A673 (cell line): ENCODE measurements at regions not wholly inside any gene's neighbourhood (a gene's known extent, or its start where the extent isn't known, plus 50 kb on each side); places are given as distances from the start of the nearest gene placed in this dataset.

Experiments used
- CTCF ChIP-seq: fragments of 300-800, 200-600 bp; sonication (generic); conservative IDR thresholded peaks from 2 replicates; pipeline ENCODE4 v1.5.1; 2017; ENCODE audit warnings: low read depth, mild to moderate bottlenecking, antibody characterized with exemption, low read length, moderate library complexity, mixed read lengths
- EZH2 ChIP-seq: fragments of 200-600 bp; sonication (generic); IDR thresholded peaks from 2 replicates; pipeline ENCODE4 v1.6.1; 2017; ENCODE audit warnings: borderline replicate concordance, low read depth, mild to moderate bottlenecking, mixed read lengths, antibody characterized with exemption, low read length; ENCODE audit not compliant: poor library complexity, severe bottlenecking

- TF ChIP-seq CTCF (no peak), EZH2 (no peak)
Measured at GRCh38 chr18:1422634-1423033, 518.0 kb downstream of the ADCYAP1 start.
